ENCODE measurements at regions not wholly inside any gene's neighbourhood (a gene's known extent, or its start where the extent isn't known, plus 50 kb on each side); places are given as distances from the start of the nearest gene placed in this dataset.

- no peak for ATAC-seq (ENCODE audit: low FRiP score in 2 of 2)
- H3K4me1 ChIP-seq: no peaks in the 10 kb centered on the region
- no peak for DNase-seq
- H3K9me3 ChIP-seq: no peaks in the 10 kb centered on the region
- TF ChIP-seq POLR2A (IDR thresholded peaks at IDR 0.05): no peak
- TF ChIP-seq EP300 (IDR thresholded peaks at IDR 0.05): no peak
- no peak for TF ChIP-seq POLR2AphosphoS5 (IDR thresholded peaks at IDR 0.05)
- TF ChIP-seq CTCF (IDR thresholded peaks at IDR 0.05): no peak
- H3K36me3 ChIP-seq: no peaks in the 10 kb centered on the region
- 57% methylated on average over 3 of the region's 3 CpGs for WGBS, 2 donors
- no peak overlapping the region for H3K4me3 ChIP-seq
- no peak overlapping the region for H3K27ac ChIP-seq
- no peaks in the 10 kb centered on the region for H3K27me3 ChIP-seq
Measured at GRCh38 chr3:78529601-78530000, 1238.2 kb downstream of the ROBO1 start.

GRCh38 chr3:78540485-78540884, 1227.3 kb downstream of the ROBO1 start:
- ATAC-seq (ENCODE audit: low FRiP score in 2 of 2): no peak
- 87 to 89% methylated on average over 2 of the region's 2 CpGs for WGBS, 2 donors
- Histone ChIP-seq H3K4me1 (no peaks in the 10 kb centered on the region), H3K27ac (no peak overlapping the region), H3K27me3 (no peaks in the 10 kb centered on the region), H3K36me3 (no peaks in the 10 kb centered on the region), H3K4me3 (no peak overlapping the region), H3K9me3 (no peaks in the 10 kb centered on the region)
- no peak for DNase-seq
- no peak for TF ChIP-seq CTCF (IDR thresholded peaks at IDR 0.05)
- TF ChIP-seq POLR2A (IDR thresholded peaks at IDR 0.05): no peak
- TF ChIP-seq EP300 (IDR thresholded peaks at IDR 0.05): no peak
- no peak for TF ChIP-seq POLR2AphosphoS5 (IDR thresholded peaks at IDR 0.05)

- Histone ChIP-seq H3K36me3 (no peaks in the 10 kb centered on the region), H3K4me1 (no peaks in the 10 kb centered on the region), H3K4me3 (no peak overlapping the region), H3K9me3 (no peaks in the 10 kb centered on the region), H3K27ac (no peak overlapping the region), H3K27me3 (no peaks in the 10 kb centered on the region)
- TF ChIP-seq POLR2AphosphoS5 (IDR thresholded peaks at IDR 0.05) (no peak), EP300 (IDR thresholded peaks at IDR 0.05) (no peak), CTCF (IDR thresholded peaks at IDR 0.05) (no peak), POLR2A (IDR thresholded peaks at IDR 0.05) (no peak)
- ATAC-seq (ENCODE audit: low FRiP score in 2 of 2) (no peak), DNase-seq (no peak)
- WGBS, 2 donors: 92 to 95% methylated on average over 2 of the region's 2 CpGs
Measured at GRCh38 chr3:78545827-78546226, 1222.0 kb downstream of the ROBO1 start.

Small RNA genes in the stretch of these regions (small RNA-seq; reads per million reads assigned to genes)
- 0 reads per million in 4 donors for gene RN7SKP61
- gene RN7SL647P: 0 reads per million in 4 donors
- gene RNU6-217P: 0 reads per million in 4 donors

Measured in upper lobe of left lung (tissue), 6 donors.